Effector CD8-positive, alpha-beta T cell (primary cell): ENCODE measurements at regions not wholly inside any gene's neighbourhood (a gene's known extent, or its start where the extent isn't known, plus 50 kb on each side); places are given as distances from the start of the nearest gene placed in this dataset.

ENCODE experiments used
- DNase-seq: peaks from one replicate; lab custom pipeline; 2025; lab: John Stamatoyannopoulos, UW

DNA sequence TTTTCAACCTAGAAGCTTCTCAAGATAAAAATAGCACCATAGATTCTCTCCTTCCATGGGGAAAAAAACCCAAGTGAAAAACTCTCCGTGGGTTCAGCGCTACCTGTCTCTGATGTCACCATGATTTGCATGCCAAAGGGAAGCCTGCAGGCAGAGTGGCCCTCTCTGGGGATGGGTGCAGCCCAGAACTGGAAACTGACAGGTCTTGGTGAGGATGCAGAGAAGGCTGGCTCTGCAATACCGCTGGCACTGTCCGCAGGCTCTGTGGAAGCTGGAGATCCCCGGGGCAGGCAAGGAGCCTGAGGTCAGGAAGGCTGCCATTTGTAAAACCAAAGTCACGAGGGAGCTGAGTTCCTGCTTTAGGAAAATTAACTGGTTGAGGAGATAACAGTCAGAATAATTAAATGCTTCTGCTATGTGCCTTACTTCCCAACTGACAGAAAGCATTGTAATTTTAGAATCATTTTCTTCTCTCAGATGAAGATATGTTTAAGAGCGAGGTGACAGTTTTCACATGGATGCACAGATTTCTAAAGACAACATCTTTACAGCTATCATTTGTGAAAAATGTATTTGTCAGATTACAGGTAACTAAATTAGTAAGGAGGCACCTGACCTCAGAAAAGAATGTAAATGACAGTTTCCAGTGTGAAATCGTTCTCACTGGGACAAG lies 731.5 kb upstream of the FZD8 start:
- DNase-seq: no peak

DNA sequence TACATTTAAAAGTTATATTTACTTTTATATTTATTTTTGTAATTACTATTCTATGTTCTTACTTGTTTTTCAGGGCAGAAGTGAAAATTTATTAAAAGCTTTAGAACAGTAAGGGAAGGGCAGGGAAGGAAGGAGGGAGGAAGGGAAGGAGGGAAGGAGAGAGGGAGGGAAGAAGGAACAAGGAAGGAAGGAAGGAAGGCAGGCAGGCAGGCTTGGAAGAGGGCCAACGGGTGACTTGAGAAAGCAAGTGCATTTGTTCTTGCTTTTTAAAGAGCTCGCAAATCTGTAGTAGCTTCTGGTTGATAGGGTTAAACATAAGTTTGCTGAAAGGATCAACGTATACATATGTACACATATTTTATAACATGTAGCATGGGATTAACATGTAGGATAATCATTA lies 725.3 kb upstream of the FZD8 start:
- DNase-seq: no peak

DNA sequence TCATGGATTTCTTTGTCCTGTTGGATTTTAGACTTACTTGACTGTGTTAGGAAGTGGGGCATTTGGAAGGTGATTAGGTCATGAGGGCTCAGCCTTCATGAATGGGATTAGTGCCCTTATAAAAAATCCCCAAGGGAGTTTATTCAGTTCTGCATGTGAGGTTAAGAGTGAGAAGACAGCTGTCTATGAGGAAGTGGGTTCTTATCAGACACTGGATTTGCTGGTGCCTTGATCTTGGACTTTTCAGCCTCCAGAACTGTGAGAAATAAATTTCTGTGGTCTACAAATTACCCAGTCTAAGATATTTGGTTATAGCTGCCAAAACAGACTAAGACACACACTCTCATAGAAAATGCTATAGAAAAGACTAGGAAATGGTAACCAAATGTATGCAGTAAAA lies 724.7 kb upstream of the FZD8 start:
- no peak for DNase-seq

DNA sequence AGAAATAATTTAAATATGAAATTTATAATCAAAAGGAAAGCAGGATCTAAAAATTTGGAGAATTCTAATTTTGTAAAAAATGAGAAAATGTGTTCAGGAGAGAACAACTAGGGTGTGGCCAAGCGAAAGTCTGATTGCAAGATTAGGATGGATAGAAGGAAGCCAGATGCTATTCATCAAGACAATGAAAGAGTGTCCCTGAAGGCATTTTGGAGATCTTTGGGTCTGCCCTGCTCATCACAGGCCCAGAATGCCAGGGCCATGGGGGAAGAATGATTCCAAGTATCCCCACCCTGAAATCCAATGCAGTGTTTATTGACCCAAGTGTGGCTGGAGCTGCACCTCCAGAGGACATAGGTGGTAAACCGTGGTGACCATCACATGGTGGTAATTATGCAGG lies 724.0 kb upstream of the FZD8 start:
- no peak for DNase-seq

DNA sequence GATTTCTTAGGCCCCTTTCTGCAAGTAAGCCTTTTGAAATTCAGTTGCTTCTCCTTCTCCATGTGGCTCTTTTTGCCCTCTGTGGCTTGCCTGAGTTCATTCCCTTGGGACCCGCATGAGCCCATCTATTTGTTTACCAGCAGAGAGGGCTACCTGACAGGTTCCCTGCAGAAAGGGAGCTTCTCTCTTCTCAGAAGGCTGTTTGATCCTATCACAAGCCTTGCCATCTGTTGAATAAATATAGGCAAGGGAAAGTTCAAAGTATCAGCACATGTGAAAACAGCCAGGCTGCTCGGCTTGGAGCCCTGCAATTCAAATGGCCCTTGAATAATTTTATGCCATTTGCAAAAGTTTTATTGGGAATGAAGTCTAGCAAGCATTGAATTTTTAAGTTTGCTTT lies 720.2 kb upstream of the FZD8 start:
- no peak for DNase-seq

DNA sequence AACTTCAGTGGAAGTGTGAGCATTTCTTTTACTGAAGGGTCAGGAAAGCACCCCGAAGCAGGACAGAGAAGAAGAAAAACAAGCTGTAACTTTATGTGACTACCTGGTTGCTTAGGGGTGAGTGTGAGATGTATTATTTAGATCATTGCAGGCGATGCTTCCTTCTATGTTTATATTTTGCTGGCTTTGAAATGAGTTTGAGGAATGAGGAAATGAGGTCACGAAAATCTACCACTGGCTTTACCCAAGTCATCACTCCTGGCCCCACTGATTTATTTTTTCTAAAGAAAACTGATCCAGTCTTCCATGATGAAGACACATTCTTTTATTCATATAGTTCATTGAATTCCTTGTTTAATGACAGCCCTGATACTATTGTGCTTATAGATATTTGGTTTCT lies 716.6 kb upstream of the FZD8 start:
- no peak for DNase-seq

DNA sequence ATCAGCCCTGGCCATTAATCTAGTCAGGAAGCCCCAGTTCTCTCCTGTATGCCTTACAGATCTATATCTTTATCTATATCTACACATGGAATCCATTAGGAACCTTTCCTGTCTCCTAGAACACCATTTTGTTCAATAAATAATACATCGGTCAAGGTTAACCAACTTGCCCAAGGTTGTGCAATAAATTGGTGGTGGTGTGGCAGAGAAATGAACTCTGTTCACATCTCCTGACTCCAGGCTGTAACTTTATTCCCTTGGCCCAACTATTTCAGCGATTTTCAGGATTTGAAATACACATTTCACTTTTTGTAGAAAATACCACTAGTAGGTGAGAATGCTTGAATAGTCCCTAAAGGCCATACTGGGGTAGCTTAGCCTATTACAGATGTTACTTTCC lies 712.5 kb upstream of the FZD8 start:
- no peak for DNase-seq

DNA sequence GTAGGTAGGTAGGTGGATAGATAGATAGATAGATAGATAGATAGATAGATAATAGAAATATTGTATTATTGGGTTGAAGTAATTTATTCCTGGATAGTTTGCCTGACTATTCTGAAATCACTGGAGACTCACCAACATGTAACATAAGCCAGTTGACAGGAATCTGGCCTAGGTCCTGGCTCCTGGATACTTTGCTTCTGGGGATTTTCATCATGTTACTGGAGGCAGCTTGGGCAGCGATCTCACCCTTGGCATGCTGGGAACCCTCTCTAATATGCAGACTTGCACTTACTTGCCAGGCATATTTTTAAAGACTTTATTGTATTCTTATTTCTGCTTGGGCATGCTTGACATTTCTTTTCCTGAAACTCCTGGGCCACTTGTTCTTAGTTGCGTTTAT lies 709.1 kb upstream of the FZD8 start:
- no peak for DNase-seq

DNA sequence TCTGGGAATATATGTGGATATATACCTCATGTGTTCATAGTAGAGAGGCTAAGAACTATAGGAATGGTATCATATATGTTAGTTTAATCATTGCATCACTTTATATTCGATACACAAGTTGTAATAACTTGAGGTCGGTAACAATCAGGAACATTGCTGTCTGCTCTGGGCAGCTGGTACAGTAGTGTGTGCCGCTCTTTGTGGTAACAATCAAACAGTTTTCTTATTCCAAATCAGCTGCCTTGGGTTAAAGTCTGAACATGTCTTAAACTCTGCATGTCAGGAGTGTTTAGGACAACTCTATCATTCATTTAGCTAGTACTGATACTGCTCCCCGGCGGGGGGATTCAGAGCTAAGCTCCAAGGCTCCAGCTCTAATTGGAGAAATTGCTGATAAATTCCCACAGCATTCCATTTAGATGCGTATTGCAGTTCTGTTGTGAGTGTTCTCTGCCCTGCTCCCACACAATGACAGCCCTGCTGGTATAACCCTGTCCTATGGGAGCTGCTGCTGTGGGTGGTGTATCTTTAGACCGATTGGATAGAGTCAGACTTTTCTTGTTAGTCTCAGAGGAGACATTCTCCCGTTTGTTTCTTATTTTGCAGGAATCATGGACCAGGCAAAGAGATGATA lies 707.5 kb upstream of the FZD8 start:
- DNase-seq: no peak

DNA sequence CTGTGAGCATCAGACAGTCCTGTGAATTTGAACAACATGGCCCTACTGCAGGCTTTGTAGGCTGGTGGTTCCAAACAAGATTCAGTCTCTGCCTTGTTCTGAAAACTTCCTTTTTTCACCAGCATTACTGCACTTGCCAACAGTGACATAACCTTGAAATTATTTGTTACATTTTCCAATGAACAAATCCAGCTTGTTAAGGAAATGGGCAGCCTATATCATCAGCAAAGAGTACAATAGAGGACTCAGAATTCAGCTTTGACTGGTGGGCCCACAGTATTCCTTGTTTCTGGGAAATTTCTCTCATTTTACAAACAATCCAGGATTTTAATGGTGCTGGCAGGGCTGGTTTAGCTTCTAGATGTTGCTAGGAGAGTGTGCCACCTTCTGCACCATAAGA lies 703.7 kb upstream of the FZD8 start:
- DNase-seq: no peak

DNA sequence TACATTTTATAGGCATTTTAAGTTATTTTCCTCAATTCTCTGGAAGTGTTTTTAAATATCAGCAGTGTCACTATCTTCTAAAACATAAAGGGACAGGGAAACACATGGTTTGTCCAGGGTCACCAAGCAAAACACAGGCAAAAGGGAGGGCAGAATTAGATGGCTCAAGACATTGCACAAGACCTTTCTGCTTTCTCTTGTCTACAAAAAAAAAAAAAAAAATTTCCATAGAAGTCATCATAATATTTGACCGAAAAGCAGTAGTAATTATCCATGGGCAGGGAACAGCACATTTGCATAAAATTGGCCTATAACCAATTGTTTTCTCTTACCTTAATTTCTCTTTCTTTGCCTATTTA lies 703.1 kb upstream of the FZD8 start:
- no peak for DNase-seq

DNA sequence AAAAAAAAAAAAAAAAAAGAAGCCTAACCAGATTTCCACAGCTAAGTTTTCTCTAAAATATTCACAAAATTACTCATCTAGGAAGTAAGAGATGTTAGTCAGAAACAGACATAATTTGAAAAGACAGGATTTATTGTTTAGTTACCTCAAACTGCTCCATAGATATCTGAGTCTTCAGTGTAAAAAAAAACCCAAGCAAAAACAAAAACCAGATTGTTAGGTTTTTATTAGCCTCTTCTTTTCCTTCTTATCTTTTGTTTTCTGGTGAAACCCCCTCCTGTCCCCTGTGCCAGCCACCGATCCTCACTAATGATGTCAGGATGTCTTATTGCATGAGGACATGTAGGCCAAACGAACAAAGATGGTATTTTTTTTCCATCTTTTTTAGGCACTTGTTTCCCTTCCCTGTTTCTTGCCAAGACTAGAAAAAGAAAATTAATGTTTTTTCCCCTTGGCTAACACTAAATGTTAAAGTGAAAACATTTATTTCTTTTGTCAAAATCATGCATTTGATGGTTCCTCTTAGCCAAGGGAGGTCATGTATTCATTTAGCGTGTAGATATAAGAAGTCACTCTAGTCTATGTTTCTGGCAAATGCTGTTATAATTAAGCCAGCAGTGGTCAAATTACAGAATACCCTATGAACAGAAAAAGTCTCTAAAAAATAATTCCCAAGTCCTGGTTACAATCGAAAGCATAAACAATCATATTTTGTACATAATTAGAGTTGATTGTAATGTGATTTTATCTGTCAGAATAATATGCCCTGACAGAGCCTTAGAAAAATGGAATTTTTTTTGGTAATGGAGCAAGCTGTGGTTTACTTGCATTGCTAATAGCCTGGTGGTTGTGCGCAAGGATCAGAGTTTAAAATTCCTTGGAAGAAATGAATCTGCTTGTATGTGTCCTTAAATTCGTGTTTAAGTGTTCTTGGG lies 702.4 kb upstream of the FZD8 start:
- no peak for DNase-seq

DNA sequence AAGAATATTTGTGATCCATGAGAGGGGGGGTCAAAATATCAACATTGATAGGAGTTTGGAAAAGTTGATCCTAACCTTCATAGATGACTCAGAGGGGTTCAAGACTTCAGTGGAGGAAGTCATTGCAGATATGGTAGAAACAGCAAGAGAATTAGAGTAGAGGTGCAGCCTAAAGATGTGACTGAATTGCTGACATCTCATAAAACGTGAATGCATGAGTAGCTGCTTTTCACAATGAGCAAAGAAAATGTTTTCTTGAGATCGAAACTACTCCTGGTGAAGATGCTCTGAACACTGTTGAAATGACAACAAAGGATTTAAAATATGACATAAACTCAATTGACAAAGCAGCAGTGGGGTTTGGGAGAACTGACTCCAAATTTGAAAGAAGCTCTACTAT lies 700.7 kb upstream of the FZD8 start:
- no peak for DNase-seq

DNA sequence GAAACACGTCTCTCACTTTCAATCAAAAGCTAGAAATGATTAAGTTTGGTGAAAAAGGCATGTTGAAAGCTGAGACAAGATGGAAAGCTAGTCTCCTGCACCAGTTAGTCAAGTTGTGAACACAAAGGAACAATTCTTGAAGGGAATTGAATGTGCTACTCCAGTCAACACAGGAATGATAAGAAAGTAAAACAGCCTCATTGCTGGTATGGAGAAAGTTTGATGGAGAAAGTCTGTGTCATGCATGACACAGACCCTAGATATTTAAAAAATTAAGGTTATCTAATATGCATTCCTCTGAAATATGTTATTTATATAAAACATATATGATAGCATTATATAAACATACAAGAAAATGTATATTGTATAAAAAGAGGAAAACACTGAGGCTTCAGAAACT lies 699.4 kb upstream of the FZD8 start:
- no peak for DNase-seq

DNA sequence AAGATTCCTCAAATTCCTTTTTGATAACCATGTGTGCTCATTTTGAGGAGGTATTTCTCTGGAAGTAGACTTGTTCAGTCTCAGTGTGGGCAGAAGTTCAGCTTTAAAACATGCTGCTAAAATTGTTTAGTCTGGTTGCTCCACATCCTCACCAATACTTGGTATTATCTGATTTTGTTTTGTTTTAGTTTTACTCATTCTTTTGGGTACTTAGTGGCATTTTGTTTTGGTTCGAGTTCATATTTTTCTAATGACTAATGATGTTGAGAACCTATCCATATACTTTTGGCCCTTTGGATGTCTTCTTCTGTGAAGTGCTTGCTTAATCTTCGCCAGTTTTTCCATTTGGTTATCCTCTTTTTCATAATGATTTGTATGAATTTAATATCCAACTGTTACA lies 694.2 kb upstream of the FZD8 start:
- no peak for DNase-seq

DNA sequence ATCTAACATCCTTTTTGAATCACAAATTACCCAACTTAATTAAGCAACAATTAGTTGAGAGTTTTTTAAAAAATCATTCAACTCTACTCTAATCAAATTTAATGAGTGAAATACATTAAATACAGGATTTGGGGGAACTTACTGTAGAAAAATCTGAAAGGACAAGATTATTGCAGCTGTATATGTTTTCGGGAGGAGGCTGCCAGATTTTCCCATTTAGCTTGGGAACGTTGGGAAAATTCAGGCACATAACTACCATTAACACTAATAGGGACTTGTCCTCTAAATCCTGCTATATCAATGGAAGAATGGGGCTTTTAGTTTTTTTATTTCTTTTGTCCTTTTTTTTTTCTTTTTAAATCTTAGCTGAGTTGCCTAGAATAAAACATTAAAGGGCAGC lies 691.4 kb upstream of the FZD8 start:
- no peak for DNase-seq

DNA sequence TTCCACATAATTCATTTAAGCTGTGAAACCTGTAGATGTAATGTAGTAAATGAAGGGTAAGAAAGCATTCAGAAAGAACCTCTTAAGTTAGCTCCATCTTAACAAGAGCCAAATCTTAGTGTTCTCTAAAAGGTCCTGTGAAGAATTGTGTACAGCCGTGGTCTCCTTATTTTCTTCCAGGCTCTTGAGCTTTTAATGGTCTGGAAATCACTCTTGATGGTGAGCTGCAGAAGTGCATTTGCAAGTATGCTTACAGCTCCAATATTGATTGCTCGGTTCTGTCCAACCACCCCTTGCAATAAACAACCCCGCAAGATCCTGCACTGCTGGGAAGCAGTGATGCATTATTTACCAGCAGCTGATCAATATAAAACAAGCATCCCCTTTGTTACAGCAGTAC lies 690.8 kb upstream of the FZD8 start:
- no peak for DNase-seq

DNA sequence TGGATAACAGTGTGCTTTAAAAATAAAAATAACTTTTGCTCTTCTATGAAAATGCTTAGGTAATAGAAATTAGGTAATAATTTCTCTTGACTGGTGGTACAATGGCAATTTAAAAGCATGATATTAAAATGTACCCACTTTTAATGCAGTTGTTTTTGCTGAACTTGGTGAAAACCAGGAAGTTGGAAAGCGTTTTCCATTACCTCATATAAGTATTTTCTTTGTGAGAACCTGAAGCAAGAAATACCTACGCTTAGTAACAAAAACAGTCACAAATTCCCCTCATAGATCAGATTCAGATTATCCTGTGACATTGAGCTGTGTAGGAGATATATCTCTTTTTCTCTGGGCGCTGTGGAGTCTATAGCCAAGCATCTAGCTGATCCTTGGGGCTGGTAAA lies 689.0 kb upstream of the FZD8 start:
- DNase-seq: no peak

DNA sequence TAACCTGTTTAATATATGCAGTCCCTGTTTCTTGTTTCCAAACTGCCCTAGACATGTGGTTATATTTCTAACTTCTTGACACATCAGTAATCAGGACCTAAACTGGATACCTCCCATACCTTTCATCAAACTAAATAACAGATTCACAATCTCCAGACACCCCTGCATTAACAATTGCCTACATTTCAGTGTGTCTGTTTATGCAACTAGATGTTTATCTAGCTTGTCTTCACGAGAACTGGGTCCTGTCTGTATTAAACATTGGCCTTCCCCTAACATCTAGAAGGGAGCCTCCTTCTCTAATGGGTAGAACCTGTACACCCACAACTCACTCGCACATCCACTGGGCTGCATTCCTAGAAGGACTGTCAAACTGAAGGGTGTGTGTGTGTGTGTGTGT lies 683.7 kb upstream of the FZD8 start:
- DNase-seq: no peak

DNA sequence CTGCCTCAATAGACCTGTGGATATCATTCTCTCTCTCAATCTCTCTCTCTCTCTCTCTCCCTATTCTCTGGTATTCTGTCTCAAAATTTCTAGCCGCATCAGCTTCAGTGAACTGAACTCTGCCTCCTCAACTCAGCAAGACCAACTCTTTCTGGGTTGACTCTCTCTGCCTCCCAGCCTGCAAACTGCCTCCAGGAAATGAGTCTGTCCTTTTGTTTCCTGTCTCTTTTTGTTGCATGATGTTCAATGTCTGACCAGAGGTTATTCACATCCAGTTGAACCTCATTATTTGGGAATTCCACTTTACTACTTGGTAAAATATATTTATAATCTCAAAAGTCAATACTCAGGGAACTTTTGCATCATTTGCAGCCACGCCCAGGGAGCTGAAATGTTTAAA lies 682.7 kb upstream of the FZD8 start:
- no peak for DNase-seq

DNA sequence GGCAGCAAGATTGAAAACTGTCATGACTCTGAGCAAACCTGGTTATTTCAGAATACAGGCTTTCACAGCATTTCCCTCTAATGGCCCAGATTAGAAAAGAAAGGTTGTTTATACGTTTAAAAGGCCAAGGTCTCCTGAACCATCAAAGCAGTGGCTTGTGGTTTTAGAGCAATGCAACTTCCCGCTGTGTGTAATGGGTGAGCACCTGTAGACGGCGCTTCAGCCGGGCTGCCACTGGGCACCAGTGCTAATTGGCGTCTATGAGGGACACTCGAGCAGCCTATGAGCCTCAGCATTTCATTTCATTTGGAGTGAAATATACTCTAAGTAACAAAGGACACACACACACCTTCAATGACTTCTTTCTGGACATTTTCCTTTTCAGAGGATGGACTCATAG lies 671.0 kb upstream of the FZD8 start:
- no peak for DNase-seq

DNA sequence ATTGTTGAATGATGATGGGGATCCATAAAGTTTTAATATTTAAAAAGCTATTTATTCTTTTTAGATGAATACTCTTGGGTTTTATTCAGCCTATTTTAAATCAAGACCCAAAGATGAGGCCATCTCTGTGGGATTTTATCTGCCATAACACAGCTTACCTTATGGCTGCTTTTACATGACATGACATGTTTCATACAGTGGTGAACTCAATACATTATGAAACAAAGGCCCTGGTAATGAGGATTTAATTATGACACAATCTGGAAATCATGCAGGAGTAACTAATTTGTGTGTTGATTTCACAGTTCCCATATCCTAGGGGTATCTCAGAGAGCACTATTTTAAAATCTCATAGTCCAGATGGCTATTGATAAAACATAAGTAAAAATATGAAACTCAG lies 661.8 kb upstream of the FZD8 start:
- DNase-seq: no peak

DNA sequence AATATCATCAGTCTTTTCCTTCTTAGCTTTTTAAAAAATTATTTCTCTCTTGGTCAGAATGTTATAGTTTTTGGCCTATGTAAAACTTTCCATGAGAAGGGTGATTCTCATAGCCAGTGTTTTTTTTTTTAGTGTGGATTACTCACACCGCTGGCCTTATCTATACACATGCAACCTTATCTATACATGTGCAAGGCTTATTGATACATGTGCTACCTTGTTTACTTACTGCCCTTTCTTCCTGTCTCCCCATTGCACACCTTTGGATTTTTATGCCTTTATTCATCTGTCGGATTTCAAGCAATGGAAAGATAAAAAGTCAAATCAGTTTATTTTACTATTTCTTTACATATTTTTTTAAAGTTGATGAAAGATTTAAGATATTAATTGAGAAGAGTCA lies 660.0 kb upstream of the FZD8 start:
- no peak for DNase-seq
